A549 (cell line): ENCODE measurements at regions not wholly inside any gene's neighbourhood (a gene's known extent, or its start where the extent isn't known, plus 50 kb on each side); places are given as distances from the start of the nearest gene placed in this dataset.

Source experiments
- ATAC-seq, 2 experiments: fragments of 200-7000 bp in 1 of 2; fragments of >200 bp in 1 of 2; cut with Nextera tagmentation in 1 of 2; cut with Tn5 transposase in 1 of 2; 3 replicates each; pipeline versions ENCODE4 v1.8.0 to v1.9.1; 2018 to 2020; ENCODE audit warnings: mild to moderate bottlenecking in 1 of 2, moderate library complexity in 1 of 2
- CTCF ChIA-PET: fragments of 300-600 bp; sonication (Branson Sonifier 250); formaldehyde crosslinking; extraction: SDS; loops from one replicate; lab custom pipeline; 2021; ENCODE audit warnings: antibody characterized with exemption, inconsistent platforms; lab: Yijun Ruan, JAX
- POLR2A ChIA-PET: fragments of 350-600 bp; formaldehyde crosslinking; extraction: SDS; loops from one replicate; lab custom pipeline; 2021; ENCODE audit warnings: antibody characterized with exemption, inconsistent platforms; lab: Yijun Ruan, JAX
- DNase-seq, 2 experiments: peaks; one replicate each; pipeline versions ENCODE4 v3.0.0 to v3.0.0-alpha.2; 2011 to 2016; ENCODE audit warnings: low read depth in 1 of 2, low spot score in 1 of 2
- FAIRE-seq: peaks from 2 replicates; lab custom pipeline; 2011; peaks lifted over from hg19 to GRCh38; lab: Jason Lieb, UNC
- H3K27ac ChIP-seq, 2 experiments: fragments of >200 bp; sonication (Bioruptor Twin); formaldehyde crosslinking; 3 replicates each; pipeline ENCODE4 v1.5.1; 2016 to 2017
- H3K4me1 ChIP-seq: fragments of >200 bp; sonication (Bioruptor Twin); formaldehyde crosslinking; 3 replicates; pipeline ENCODE4 v1.6.1; 2016
- H3K4me2 ChIP-seq: fragments of >200 bp; sonication (Bioruptor Twin); formaldehyde crosslinking; 3 replicates; pipeline ENCODE4 v1.6.1; 2016
- H3K4me3 ChIP-seq: fragments of >200 bp; sonication (Bioruptor Twin); formaldehyde crosslinking; 3 replicates; pipeline ENCODE4 v1.5.1; 2016
- H3K9me3 ChIP-seq: fragments of >200 bp; sonication (Bioruptor Twin); formaldehyde crosslinking; 3 replicates; pipeline ENCODE4 v1.6.1; 2016
- ATOH8 ChIP-seq: fragments of 250-450 bp; sonication (Bioruptor Pico); IDR thresholded peaks from 2 replicates; pipeline ENCODE4 v1.5.0; 2020; ENCODE audit warnings: low read depth, mild to moderate bottlenecking, moderate library complexity
- BCL3 ChIP-seq: fragments of >200 bp; sonication (Bioruptor Twin); formaldehyde crosslinking; IDR thresholded peaks from 3 replicates; pipeline ENCODE4 v1.6.1; 2016
- CBX2 ChIP-seq: fragments of 200-600 bp; sonication (generic); IDR thresholded peaks from 2 replicates; pipeline ENCODE4 v1.6.1; 2016; ENCODE audit warnings: low read depth, mild to moderate bottlenecking, borderline replicate concordance
- CHD4 ChIP-seq: fragments of 200-600 bp; sonication (generic); IDR thresholded peaks from 2 replicates; pipeline ENCODE4 v1.6.1; 2016; ENCODE audit warnings: antibody characterized with exemption, mild to moderate bottlenecking, borderline replicate concordance
- CTCF ChIP-seq: fragments of >200 bp; sonication (Bioruptor Twin); formaldehyde crosslinking; IDR thresholded peaks from 3 replicates; pipeline ENCODE4 v1.5.1; 2016
- EHF ChIP-seq: fragments of 250-450 bp; sonication (Bioruptor Pico); IDR thresholded peaks from 2 replicates; pipeline ENCODE4 v1.5.0; 2020; ENCODE audit warnings: mild to moderate bottlenecking
- ELK1 ChIP-seq: fragments of 150-350 bp; IDR thresholded peaks from 2 replicates; pipeline ENCODE4 v1.6.1; 2014; ENCODE audit warnings: low read depth, mild to moderate bottlenecking, low read length
- ESRRA ChIP-seq: fragments of 150-350 bp; IDR thresholded peaks from 2 replicates; pipeline ENCODE4 v1.6.1; 2014; ENCODE audit warnings: mild to moderate bottlenecking, low read length, borderline replicate concordance
- FOSL2 ChIP-seq, 2 experiments: fragments of 450-650 bp in 1 of 2; fragments of >200 bp in 1 of 2; sonication (Bioruptor Twin) in 1 of 2; formaldehyde crosslinking; IDR thresholded peaks; 2 replicates each; pipeline versions ENCODE4 v1.5.0 to v1.6.1; 2016 to 2020; ENCODE audit warnings: mild to moderate bottlenecking in 1 of 2, moderate library complexity in 1 of 2
- FOXS1 ChIP-seq: fragments of 250-450 bp; sonication (Bioruptor Pico); IDR thresholded peaks from 2 replicates; pipeline ENCODE4 v1.5.0; 2020; ENCODE audit warnings: mild to moderate bottlenecking, moderate library complexity
- HES2 ChIP-seq: fragments of >200 bp; sonication (Bioruptor Twin); formaldehyde crosslinking; IDR thresholded peaks from 2 replicates; pipeline ENCODE4 v1.6.1; 2016
- HOXA7 ChIP-seq: fragments of 250-450 bp; sonication (Bioruptor Pico); IDR thresholded peaks from 2 replicates; pipeline ENCODE4 v1.5.0; 2020; ENCODE audit warnings: mild to moderate bottlenecking, moderate library complexity
- JUN ChIP-seq, 2 experiments: fragments of >200 bp; sonication (Bioruptor Twin); formaldehyde crosslinking; IDR thresholded peaks; 2 replicates in 1 of 2; 3 replicates in 1 of 2; pipeline ENCODE4 v1.6.1; 2016 to 2017
- JUNB ChIP-seq: fragments of >200 bp; sonication (Bioruptor Twin); formaldehyde crosslinking; IDR thresholded peaks from 2 replicates; pipeline ENCODE4 v1.6.1; 2016
- KDM1A ChIP-seq: fragments of 200-600 bp; sonication (generic); IDR thresholded peaks from 2 replicates; pipeline ENCODE4 v1.6.1; 2016; ENCODE audit warnings: low read depth, mild to moderate bottlenecking
- KDM5A ChIP-seq: fragments of 200-600 bp; sonication (generic); IDR thresholded peaks from 2 replicates; pipeline ENCODE4 v1.6.1; 2016; ENCODE audit warnings: antibody characterized with exemption, mild to moderate bottlenecking
- MAFK ChIP-seq: fragments of 450-650 bp; IDR thresholded peaks from 2 replicates; pipeline ENCODE4 v1.6.1; 2014; ENCODE audit not compliant: partially characterized antibody
- MAX ChIP-seq: IDR thresholded peaks from 2 replicates; pipeline ENCODE4 v1.6.1; 2012
- NPAS2 ChIP-seq: fragments of 250-450 bp; sonication (Bioruptor Pico); IDR thresholded peaks from 2 replicates; pipeline ENCODE4 v1.8.0; 2022; ENCODE audit warnings: mild to moderate bottlenecking, moderate library complexity, borderline replicate concordance
- RARB ChIP-seq: fragments of 250-450 bp; sonication (Bioruptor Pico); IDR thresholded peaks from 2 replicates; pipeline ENCODE4 v1.8.0; 2021; ENCODE audit warnings: mild to moderate bottlenecking, moderate library complexity
- REST ChIP-seq: fragments of 200-600 bp; sonication (generic); IDR thresholded peaks from 2 replicates; pipeline ENCODE4 v1.6.1; 2016; ENCODE audit warnings: antibody characterized with exemption, mild to moderate bottlenecking, moderate library complexity
- RNF2 ChIP-seq: fragments of 200-600 bp; sonication (generic); IDR thresholded peaks from 2 replicates; pipeline ENCODE4 v1.6.1; 2016; ENCODE audit warnings: low read depth, mild to moderate bottlenecking, antibody characterized with exemption, moderate library complexity, borderline replicate concordance
- USF2 ChIP-seq: fragments of 450-650 bp; IDR thresholded peaks from 2 replicates; pipeline ENCODE4 v1.6.1; 2014; ENCODE audit warnings: antibody characterized with exemption
- ZC3H11A ChIP-seq: fragments of 450-650 bp; IDR thresholded peaks from 2 replicates; pipeline ENCODE4 v1.6.1; 2014; ENCODE audit warnings: antibody characterized with exemption, mild to moderate bottlenecking
- ZNF302 ChIP-seq: fragments of 250-450 bp; sonication (Bioruptor Pico); IDR thresholded peaks from 2 replicates; pipeline ENCODE4 v1.9.0; 2021; ENCODE audit warnings: inconsistent platforms, mild to moderate bottlenecking, moderate library complexity
- WGBS: methylation state at CpG from one replicate; pipeline ENCODE4 v1.1.6; 2017; ENCODE audit errors: missing lambda C conversion rate; 5-methylcytosine and 5-hydroxymethylcytosine counted together

GRCh38 chr2:207357216-207357615 lies 172.5 kb upstream of the CREB1 start (continued):
- TF ChIP-seq USF2 (no peak), NPAS2 (no peak), ZNF302 (no peak), MAFK (no peak), EHF (CRISPR knock-in tag) (no peak)
- TF ChIP-seq, all 56 proteins: peak for 0

- Histone ChIP-seq H3K27ac (no peak overlapping the region), H3K4me2 (no peak overlapping the region), H3K4me3 (no peak overlapping the region), H3K9me3 (0 out of 3 replicates have a peak, but pooled peaks cover 11% of the 10 kb centered on the region), H3K4me1 (no peaks in the 10 kb centered on the region)
- WGBS: 50% methylated on average over 2 of the region's 2 CpGs
- ATAC-seq (no peak), FAIRE-seq (no peak), DNase-seq (no peak)
- TF ChIP-seq CTCF (no peak), RARB (no peak), ESRRA (no peak), JUNB (no peak), HOXA7 (CRISPR knock-in tag) (no peak), MAX (no peak), NPAS2 (no peak), RNF2 (no peak), FOSL2 (IDR thresholded peaks at IDR 0.05) (no peak), FOSL2 (CRISPR knock-in tag; IDR thresholded peaks at IDR 0.05) (no peak), CHD4 (no peak)
- CTCF ChIA-PET: no interaction called here
- POLR2A ChIA-PET: no interaction called here
These were observed 167.0 kb upstream of the CREB1 start for GRCh38 chr2:207362716-207363115.

- CTCF ChIA-PET: no interaction called here
- no peak overlapping the region for H3K4me2 ChIP-seq
- 0 out of 3 replicates have a peak, but pooled peaks cover 11% of the 10 kb centered on the region for H3K9me3 ChIP-seq
- WGBS: 100% methylated on average over 1 of the region's 1 CpG
- FAIRE-seq (no peak), ATAC-seq (no peak), DNase-seq (no peak)
- no peak overlapping the region for H3K4me3 ChIP-seq
- POLR2A ChIA-PET: no interaction called here
- H3K4me1 ChIP-seq: no peaks in the 10 kb centered on the region
- H3K27ac ChIP-seq: no peak overlapping the region
- no peak for TF ChIP-seq KDM1A
- no peak for TF ChIP-seq ZC3H11A
- TF ChIP-seq FOXS1 (CRISPR knock-in tag): no peak
- no peak for TF ChIP-seq JUN (IDR thresholded peaks at IDR 0.05)
- TF ChIP-seq ATOH8 (CRISPR knock-in tag): no peak
- no peak for TF ChIP-seq REST
- no peak for TF ChIP-seq KDM5A
- no peak for TF ChIP-seq CBX2
- TF ChIP-seq FOSL2 (IDR thresholded peaks at IDR 0.05): no peak
- no peak for TF ChIP-seq FOSL2 (CRISPR knock-in tag; IDR thresholded peaks at IDR 0.05)
- TF ChIP-seq CHD4: no peak
- TF ChIP-seq BCL3: no peak
- no peak for TF ChIP-seq MAFK
- no peak for TF ChIP-seq HES2
- TF ChIP-seq RNF2: no peak
- no peak for TF ChIP-seq ELK1
These were observed 165.9 kb upstream of the CREB1 start for GRCh38 chr2:207363761-207364290.
